SW480 (cell line): ENCODE measurements at regions not wholly inside any gene's neighbourhood (a gene's known extent, or its start where the extent isn't known, plus 50 kb on each side); places are given as distances from the start of the nearest gene placed in this dataset.

ENCODE experiments used
- DNase-seq: peaks from one replicate; pipeline ENCODE4 v3.0.0-alpha.2; 2016; ENCODE audit warnings: low spot score

- no peak for DNase-seq
These were observed 370.7 kb downstream of the INSC start for GRCh38 chr11:15485432-15485831.

- no peak for DNase-seq
These were observed 374.6 kb downstream of the INSC start for GRCh38 chr11:15489281-15489680.

- DNase-seq = no peak
These were observed 375.8 kb downstream of the INSC start for GRCh38 chr11:15490535-15490934.

- peak; percentile 63 for DNase-seq
These were observed 378.3 kb downstream of the INSC start for GRCh38 chr11:15493066-15493465.

GRCh38 chr11:15493921-15494620 lies 379.3 kb downstream of the INSC start:
- DNase-seq = peak; percentile 20

- DNase-seq = no peak
These were observed 380.0 kb downstream of the INSC start for GRCh38 chr11:15494740-15495139.

GRCh38 chr11:15495462-15495861 lies 380.7 kb downstream of the INSC start:
- DNase-seq = no peak

GRCh38 chr11:15497366-15497765 lies 382.6 kb downstream of the INSC start:
- no peak for DNase-seq

- no peak for DNase-seq
These were observed 385.0 kb downstream of the INSC start for GRCh38 chr11:15499674-15500073.

- DNase-seq = no peak
These were observed 385.9 kb downstream of the INSC start for GRCh38 chr11:15500643-15501042.

- DNase-seq = no peak
These were observed 386.8 kb downstream of the INSC start for GRCh38 chr11:15501566-15501965.

- no peak for DNase-seq
These were observed 390.4 kb downstream of the INSC start for GRCh38 chr11:15505155-15505554.

GRCh38 chr11:15507592-15507991 lies 392.9 kb downstream of the INSC start:
- DNase-seq = peak; percentile 76

- no peak for DNase-seq
These were observed 394.4 kb downstream of the INSC start for GRCh38 chr11:15509082-15509481.

- DNase-seq = peak; percentile 24
These were observed 404.5 kb downstream of the INSC start for GRCh38 chr11:15519124-15519791.

- DNase-seq = no peak
These were observed 405.2 kb downstream of the INSC start for GRCh38 chr11:15519911-15520310.

- DNase-seq = no peak
These were observed 408.8 kb downstream of the INSC start for GRCh38 chr11:15523543-15523942.

- DNase-seq = no peak
These were observed 410.9 kb downstream of the INSC start for GRCh38 chr11:15525582-15525981.

- no peak for DNase-seq
These were observed 411.3 kb downstream of the INSC start for GRCh38 chr11:15526032-15526431.

GRCh38 chr11:15526859-15527450 lies 412.2 kb downstream of the INSC start:
- no peak for DNase-seq

- DNase-seq = no peak
These were observed 417.7 kb downstream of the INSC start for GRCh38 chr11:15532432-15532831.

GRCh38 chr11:15534266-15534665 lies 419.5 kb downstream of the INSC start:
- no peak for DNase-seq

GRCh38 chr11:15535414-15535813 lies 420.7 kb downstream of the INSC start:
- no peak for DNase-seq
